Mesothelial cell of epicardium (in vitro differentiated cells): ENCODE measurements at regions not wholly inside any gene's neighbourhood (a gene's known extent, or its start where the extent isn't known, plus 50 kb on each side); places are given as distances from the start of the nearest gene placed in this dataset.
"Not testable (repeated sequence)": the region's sequence is repeated elsewhere in the genome, so short reads cannot be mapped to it uniquely, and the experiment has no call there.

Experiments
- DNase-seq, 2 experiments: peaks; one replicate each; pipeline ENCODE4 v3.0.0; 2021; ENCODE audit warnings: low spot score in 2 of 2; ENCODE audit not compliant: unreplicated experiment in 2 of 2
- H3K27ac Mint-ChIP-seq: 2 replicates; pipeline ENCODE4 v1.8.0; 2021; ENCODE audit warnings: mixed read lengths
- H3K27me3 Mint-ChIP-seq: 2 replicates; pipeline ENCODE4 v1.8.0; 2021; ENCODE audit warnings: low read depth, mixed read lengths
- H3K36me3 Mint-ChIP-seq: 2 replicates; pipeline ENCODE4 v1.8.0; 2021; ENCODE audit warnings: mixed read lengths
- H3K4me1 Mint-ChIP-seq: 2 replicates; pipeline ENCODE4 v1.8.0; 2021; ENCODE audit warnings: mixed read lengths
- H3K4me3 Mint-ChIP-seq: 2 replicates; pipeline ENCODE4 v1.8.0; 2021; ENCODE audit warnings: mild to moderate bottlenecking, moderate library complexity, mixed read lengths
- H3K9me3 Mint-ChIP-seq: 2 replicates; pipeline ENCODE4 v1.8.0; 2021; ENCODE audit warnings: mixed read lengths
- CTCF ChIP-seq: fragments of 200-600 bp; sonication (generic); IDR thresholded peaks from one replicate; pipeline ENCODE4 v1.5.0; 2021; ENCODE audit warnings: antibody characterized with exemption; ENCODE audit not compliant: unreplicated experiment

- H3K27me3 Mint-ChIP-seq, result no peaks in the 10 kb centered on the region
- H3K36me3 Mint-ChIP-seq, result peaks cover 5% of the 10 kb centered on the region
- no peak overlapping the region for H3K27ac Mint-ChIP-seq
- TF ChIP-seq CTCF, result no peak
- no peak overlapping the region for H3K4me3 Mint-ChIP-seq
- peak in 1 of 2 experiments; percentile 14 for DNase-seq
- peaks cover 4% of the 10 kb centered on the region for H3K4me1 Mint-ChIP-seq
- H3K9me3 Mint-ChIP-seq, result peaks cover 19% of the 10 kb centered on the region
Measured at GRCh38 chr2:128416806-128417205, 98.1 kb upstream of the HS6ST1 start.

GRCh38 chr2:128417264-128417663 is 98.6 kb upstream of the HS6ST1 start:
- H3K4me3 Mint-ChIP-seq, H3K4me1 Mint-ChIP-seq, H3K27ac Mint-ChIP-seq, DNase-seq, H3K36me3 Mint-ChIP-seq, H3K27me3 Mint-ChIP-seq: not testable (repeated sequence)
- H3K9me3 Mint-ChIP-seq, result peaks cover 23% of the 10 kb centered on the region

GRCh38 chr2:128420131-128420530 is 101.5 kb upstream of the HS6ST1 start:
- Mint-ChIP-seq H3K4me3 (no peak overlapping the region), H3K4me1 (peaks cover 2% of the 10 kb centered on the region), H3K27ac (no peak overlapping the region), H3K27me3 (no peaks in the 10 kb centered on the region), H3K36me3 (peaks cover 8% of the 10 kb centered on the region), H3K9me3 (peaks cover 25% of the 10 kb centered on the region)
- no peak for TF ChIP-seq CTCF
- peak in 1 of 2 experiments; percentile 13 for DNase-seq

GRCh38 chr2:128420776-128421175 is 102.1 kb upstream of the HS6ST1 start:
- H3K4me1 Mint-ChIP-seq, result peaks cover 2% of the 10 kb centered on the region
- no peak overlapping the region for H3K4me3 Mint-ChIP-seq
- DNase-seq, result no peak
- no peak for TF ChIP-seq CTCF
- H3K9me3 Mint-ChIP-seq, result peaks cover 21% of the 10 kb centered on the region
- H3K27ac Mint-ChIP-seq, result no peak overlapping the region
- H3K27me3 Mint-ChIP-seq, result no peaks in the 10 kb centered on the region
- H3K36me3 Mint-ChIP-seq, result peaks cover 8% of the 10 kb centered on the region

GRCh38 chr2:128421286-128421685 is 102.6 kb upstream of the HS6ST1 start:
- H3K36me3 Mint-ChIP-seq, result peaks cover 8% of the 10 kb centered on the region
- peak in 1 of 2 experiments; percentile 9 for DNase-seq
- H3K27ac Mint-ChIP-seq, result no peak overlapping the region
- TF ChIP-seq CTCF, result no peak
- H3K9me3 Mint-ChIP-seq, result peaks cover 16% of the 10 kb centered on the region
- H3K4me1 Mint-ChIP-seq, result peaks cover 2% of the 10 kb centered on the region
- no peak overlapping the region for H3K4me3 Mint-ChIP-seq
- no peaks in the 10 kb centered on the region for H3K27me3 Mint-ChIP-seq

GRCh38 chr2:128421861-128422311 is 103.2 kb upstream of the HS6ST1 start:
- Mint-ChIP-seq H3K27ac (no peak overlapping the region), H3K9me3 (peaks cover 16% of the 10 kb centered on the region), H3K36me3 (peaks cover 8% of the 10 kb centered on the region), H3K4me3 (no peak overlapping the region), H3K4me1 (peaks cover 2% of the 10 kb centered on the region), H3K27me3 (no peaks in the 10 kb centered on the region)
- peak; percentile 3 to 22 for DNase-seq
- TF ChIP-seq CTCF, result no peak
